NCI-H128 (cell line): ENCODE measurements at regions not wholly inside any gene's neighbourhood (a gene's known extent, or its start where the extent isn't known, plus 50 kb on each side); places are given as distances from the start of the nearest gene placed in this dataset.

Source experiments
- DNase-seq: peaks from one replicate; lab custom pipeline; 2025; ENCODE audit not compliant: unreplicated experiment; lab: John Stamatoyannopoulos, UW

DNA sequence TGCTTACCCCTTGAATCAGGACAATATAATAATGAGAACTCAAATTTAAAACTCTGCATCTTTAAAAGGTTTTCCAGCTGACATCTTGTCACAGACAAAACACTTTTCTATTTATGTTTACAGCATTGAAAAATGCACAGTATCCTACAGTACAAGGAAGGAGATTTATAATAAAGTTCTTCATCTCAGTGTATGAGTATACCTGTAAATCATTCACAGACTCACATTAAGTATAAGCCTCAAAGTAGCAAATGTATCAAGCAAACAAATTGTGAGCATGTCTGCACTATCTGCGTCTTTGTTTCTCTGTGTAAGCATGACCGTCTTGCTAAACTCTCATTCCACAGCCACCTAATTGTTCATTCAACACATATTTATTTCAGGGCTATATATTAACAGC lies 52.8 kb downstream of the PPP1R2C start:
- DNase-seq = no peak

DNA sequence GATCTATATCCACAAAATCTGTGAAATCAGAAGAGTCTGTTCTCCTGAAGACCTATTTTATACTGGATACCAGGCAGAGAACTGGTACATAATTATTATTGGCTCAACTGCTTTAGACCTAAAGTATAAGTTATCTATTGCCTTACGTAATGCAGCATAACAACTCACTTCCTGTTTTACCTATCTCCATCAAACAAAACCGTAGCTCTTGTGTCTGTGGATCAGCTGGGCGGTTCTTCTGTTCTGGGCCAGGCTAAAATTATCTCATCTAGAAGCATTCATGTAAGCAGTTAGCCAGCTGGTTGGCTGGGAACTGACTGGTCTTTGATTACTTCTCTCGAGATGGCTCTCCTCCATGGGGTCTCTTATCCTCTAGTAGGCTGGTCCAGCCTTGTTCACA lies 57.8 kb downstream of the PPP1R2C start:
- DNase-seq = no peak

DNA sequence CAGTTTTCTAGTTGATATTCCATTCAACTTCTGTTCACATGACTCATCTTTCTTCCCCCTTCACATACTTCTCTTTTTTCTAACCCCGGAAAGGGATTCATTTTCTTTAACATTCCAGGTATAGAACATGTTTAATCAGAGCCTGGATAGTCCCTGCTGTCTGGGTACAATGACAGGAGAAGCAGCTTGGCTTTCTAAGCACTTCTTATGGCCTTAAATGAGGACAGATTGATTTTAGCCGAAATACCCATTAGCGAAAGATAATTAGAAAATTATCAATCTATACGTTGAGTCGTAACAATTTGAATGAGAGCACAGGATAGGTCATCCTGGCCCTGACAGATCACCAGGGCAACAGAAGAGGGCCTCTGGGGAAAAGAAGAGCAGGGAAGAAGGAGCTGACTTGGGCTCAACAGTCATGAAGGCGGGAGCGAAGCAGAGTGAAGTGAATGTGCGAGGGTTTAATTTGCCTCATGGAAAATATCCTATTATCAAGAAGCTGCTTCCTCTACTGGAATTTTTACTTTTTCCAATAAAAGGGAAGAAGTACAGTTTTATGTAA lies 62.2 kb downstream of the PPP1R2C start:
- DNase-seq = no peak

- no peak for DNase-seq
Measured at GRCh38 chrX:42714981-42715700, 62.8 kb downstream of the PPP1R2C start.

GRCh38 chrX:42710452-42710851 lies 67.5 kb downstream of the PPP1R2C start:
- DNase-seq = no peak

DNA sequence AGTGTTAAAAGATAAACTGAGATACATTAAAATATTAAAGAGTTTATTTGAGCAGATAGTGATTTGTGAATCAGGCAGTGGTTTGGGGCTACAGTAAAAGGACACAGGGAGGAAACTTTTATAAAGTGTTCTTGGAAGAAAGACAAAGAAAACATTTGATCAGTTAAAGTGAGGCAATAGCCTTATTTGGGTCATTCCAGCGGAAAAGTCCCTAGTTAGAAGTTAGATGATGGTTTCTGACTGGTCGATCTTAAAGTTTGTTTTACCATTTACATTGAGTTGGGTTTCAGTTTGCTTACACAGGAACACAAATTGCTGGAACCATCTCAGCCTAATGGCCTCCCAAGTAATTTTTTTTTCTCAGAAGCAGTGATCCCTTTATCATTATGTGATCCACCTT lies 69.7 kb downstream of the PPP1R2C start:
- DNase-seq = no peak

DNA sequence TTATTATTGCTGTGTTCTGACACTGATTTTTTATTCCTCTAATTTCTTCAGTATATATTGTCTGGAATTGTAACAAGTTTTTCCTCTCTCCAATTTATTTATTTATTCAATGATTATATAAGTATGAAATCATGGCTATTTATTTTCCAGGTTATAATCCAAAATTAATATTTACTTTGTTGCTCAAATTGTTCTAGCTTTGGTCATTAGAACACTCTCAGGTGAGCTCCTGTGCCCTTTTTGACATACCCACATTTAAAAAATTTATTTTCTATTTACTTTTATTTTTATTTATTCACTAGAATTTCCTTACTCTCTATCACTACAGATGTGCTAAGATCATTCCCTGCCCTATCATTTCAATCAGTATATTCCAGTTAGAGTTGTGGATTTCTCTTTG lies 70.2 kb downstream of the PPP1R2C start:
- no peak for DNase-seq

- no peak for DNase-seq
Measured at GRCh38 chrX:42704454-42704853, 73.5 kb downstream of the PPP1R2C start.

GRCh38 chrX:42697544-42697943 lies 80.4 kb downstream of the PPP1R2C start:
- no peak for DNase-seq

GRCh38 chrX:42696536-42697124 lies 81.3 kb downstream of the PPP1R2C start:
- DNase-seq = no peak

DNA sequence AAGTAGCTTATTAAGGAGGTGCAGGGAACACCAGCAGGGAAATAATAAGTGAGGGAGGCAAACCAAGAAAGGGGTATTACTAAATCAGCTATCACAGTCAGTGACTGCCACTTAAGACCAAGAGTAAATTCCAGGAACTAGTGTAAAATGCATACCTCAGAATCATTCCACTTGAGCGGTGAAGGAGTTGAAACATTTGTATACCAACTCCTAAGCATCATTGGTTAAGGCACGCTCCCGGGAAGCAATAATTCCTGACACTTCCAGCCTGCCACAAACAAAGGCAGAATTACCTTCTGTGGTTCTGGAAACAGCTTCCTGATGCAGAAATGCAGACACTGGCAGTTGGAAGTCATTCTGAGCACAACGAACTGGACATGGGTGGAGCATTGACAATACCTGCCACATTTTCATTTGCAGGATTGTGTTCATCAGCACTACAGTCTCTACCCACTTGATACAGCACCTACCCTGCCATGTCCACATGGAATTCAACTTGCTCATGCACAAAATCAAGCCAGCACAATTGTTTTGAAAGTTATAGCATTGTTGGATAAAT lies 82.1 kb downstream of the PPP1R2C start:
- no peak for DNase-seq

DNA sequence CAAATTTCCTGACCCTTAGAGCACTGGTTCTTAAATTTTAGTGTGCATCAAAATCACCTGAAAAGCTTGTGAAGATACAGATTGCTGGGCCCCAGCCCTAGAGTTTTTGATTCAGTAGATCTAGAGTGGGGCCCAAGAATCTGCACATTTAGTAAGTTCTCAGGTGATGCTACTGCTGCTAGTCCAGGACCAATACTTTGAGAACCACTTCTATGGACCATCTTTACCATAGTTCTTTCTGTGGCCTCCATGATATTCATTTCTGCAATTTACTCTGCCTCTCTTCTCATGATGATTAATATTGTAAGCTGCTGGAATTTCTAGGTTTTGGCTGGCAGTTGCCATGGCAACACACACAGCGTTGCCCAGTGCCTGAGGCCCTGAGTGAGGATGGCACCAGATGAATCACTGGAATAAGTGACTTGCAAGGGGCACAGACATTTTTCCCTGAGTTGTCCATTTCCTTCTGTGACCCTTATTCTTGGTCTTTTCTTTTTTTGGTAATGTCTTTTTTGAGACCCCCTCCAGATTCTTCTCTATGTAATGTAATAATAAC lies 83.6 kb downstream of the PPP1R2C start:
- DNase-seq = no peak

DNA sequence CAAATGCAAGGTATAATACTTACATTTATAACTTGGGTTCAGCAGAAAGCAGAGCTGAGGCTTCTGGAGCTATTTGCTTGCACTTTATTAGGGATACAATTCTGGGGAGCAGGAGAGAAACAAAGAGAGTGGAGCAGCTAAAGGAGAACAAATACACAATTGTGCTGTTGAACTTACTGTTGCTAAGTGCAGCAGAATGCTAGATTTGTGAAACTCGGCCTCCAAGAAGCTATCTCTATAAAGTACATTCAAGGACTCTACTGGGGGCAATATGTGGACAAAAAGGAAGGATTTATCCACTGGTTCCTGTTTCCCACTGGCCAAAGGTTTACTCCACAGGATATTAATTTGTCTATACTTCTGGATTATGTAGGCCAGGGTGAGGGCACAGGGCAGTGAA lies 86.8 kb downstream of the PPP1R2C start:
- DNase-seq = no peak

- DNase-seq = no peak
Measured at GRCh38 chrX:42686706-42687105, 91.3 kb downstream of the PPP1R2C start.

DNA sequence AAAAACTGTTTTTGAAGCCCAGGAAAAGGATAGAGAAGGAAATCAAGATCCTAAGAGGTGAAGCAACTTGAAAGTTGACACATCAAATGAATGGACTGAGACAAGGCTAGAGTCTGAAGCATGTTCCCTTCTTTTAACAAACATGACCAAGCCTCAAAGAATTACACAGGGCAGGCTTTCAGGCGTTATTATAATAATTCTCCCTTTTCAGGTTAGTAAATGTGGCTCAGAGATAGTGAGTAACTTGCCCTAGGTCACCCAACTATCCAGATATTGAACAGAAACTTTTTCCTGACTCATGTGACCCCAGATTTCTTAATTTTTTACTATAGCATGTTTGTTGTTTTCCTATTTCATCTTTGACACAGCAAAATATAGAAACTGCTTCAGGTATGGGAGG lies 91.7 kb downstream of the PPP1R2C start:
- DNase-seq = no peak

- no peak for DNase-seq
Measured at GRCh38 chrX:42684065-42684464, 93.9 kb downstream of the PPP1R2C start.

- DNase-seq = no peak
Measured at GRCh38 chrX:42680666-42681065, 97.3 kb downstream of the PPP1R2C start.

DNA sequence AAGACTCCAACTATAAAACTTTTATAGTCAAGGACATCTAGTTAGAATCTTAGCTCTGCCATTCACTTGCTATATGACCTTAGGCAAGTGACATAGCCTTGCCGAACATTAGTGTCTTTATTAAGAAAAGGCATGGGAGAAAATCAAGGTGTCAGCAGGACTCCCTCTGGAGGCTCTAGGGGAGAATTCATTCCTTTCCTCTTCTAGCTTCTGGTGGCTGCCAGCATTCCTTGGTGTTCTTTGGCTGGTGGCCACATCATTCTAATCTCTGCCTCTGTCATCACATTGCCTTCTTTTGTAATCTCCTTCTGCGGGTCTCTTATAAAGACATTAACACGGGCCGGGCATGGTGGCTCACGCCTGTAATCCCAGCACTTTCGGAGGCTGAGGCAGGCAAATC lies 99.8 kb downstream of the PPP1R2C start:
- no peak for DNase-seq

DNA sequence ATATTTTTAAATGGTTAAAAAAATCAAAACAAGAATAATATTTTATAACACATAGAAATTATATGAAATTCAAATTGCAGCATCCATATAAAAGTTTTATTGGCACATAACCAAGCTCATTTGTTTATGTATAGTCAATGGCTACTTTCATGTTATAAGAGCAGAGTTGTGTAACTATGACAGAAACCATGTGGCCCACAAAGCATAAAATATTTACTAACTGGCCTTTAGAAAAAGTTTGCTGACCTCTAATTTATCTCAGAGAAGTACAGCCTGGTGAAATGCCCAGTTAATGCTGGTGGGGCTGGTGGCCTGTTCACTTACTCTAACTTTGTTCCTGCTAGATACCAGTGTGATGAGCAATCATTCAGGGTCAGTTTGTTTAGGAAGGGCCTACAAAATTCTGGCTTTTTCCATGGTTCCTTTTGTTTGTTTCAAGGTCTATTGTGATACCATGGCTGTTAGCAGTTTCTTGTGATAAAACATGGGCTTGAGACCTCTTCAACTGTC lies 104.6 kb downstream of the PPP1R2C start:
- DNase-seq = no peak

DNA sequence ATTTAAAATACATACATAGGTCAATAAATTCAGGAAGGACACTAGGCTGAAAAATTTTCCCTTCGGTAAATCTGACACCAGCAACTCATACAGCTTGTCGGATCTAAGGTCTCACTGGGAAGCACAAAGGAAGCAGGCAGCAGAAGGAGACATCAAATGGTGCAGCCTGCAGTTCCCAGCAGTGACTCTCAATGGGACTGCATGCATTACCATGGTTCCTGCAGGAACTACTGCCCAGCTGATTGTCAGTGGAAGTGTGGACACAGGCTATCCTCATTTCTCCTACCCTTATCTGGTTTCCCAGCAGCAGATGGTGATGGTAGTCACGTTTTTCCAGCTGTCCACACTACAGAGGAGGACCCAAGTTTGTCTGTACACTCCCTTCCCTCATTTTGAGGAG lies 113.3 kb downstream of the PPP1R2C start:
- DNase-seq = no peak

- no peak for DNase-seq
Measured at GRCh38 chrX:42628471-42628870, 149.5 kb downstream of the PPP1R2C start.

- DNase-seq = no peak
Measured at GRCh38 chrX:42627891-42628290, 150.1 kb downstream of the PPP1R2C start.
